Breast epithelium (tissue), 4 donors: ENCODE measurements at regions not wholly inside any gene's neighbourhood (a gene's known extent, or its start where the extent isn't known, plus 50 kb on each side); places are given as distances from the start of the nearest gene placed in this dataset.
A peak's percentile ranks its signal among the peaks of the same experiment; 100 is the strongest.

ENCODE experiments used
- DNase-seq, 2 donors: peaks; one replicate each; pipeline ENCODE4 v3.0.0-alpha.2; 2019; ENCODE audit warnings: low spot score in 2 of 2
- H3K27ac ChIP-seq, 2 donors: fragments of 200-600 bp; sonication (generic) in 1 of 2; one replicate each; pipeline ENCODE4 v1.5.1; 2016 to 2019; ENCODE audit warnings: mild to moderate bottlenecking in 1 of 2
- H3K27me3 ChIP-seq, 2 donors: fragments of 200-600 bp; sonication (generic) in 1 of 2; one replicate each; pipeline versions ENCODE4 v1.5.1 to v1.6.0; 2017 to 2019; ENCODE audit warnings: control low read depth in 1 of 2, mild to moderate bottlenecking in 1 of 2
- H3K36me3 ChIP-seq: fragments of 200-600 bp; one replicate; pipeline ENCODE4 v1.5.1; 2019
- H3K4me1 ChIP-seq, 2 donors: fragments of 200-600 bp; sonication (generic); one replicate each; pipeline ENCODE4 v1.5.1; 2016 to 2019; ENCODE audit warnings: control low read depth in 1 of 2
- H3K4me3 ChIP-seq, 3 donors: fragments of 200-600 bp; sonication (generic); 1 replicate in 2 of 3; 2 replicates in 1 of 3; pipeline ENCODE4 v1.5.1; 2016 to 2019; ENCODE audit warnings: mild to moderate bottlenecking in 3 of 3, moderate library complexity in 2 of 3
- H3K9me3 ChIP-seq, 2 donors: fragments of 200-600 bp; sonication (generic) in 1 of 2; one replicate each; pipeline ENCODE4 v1.5.1; 2016 to 2019; ENCODE audit warnings: control low read depth in 1 of 2
- POLR2A ChIP-seq: fragments of 450-650 bp; IDR thresholded peaks from one replicate; pipeline ENCODE4 v1.6.1; 2016; ENCODE audit warnings: antibody characterized with exemption, mild to moderate bottlenecking, moderate library complexity
- POLR2AphosphoS5 ChIP-seq, 3 donors: sonication (generic); formaldehyde crosslinking; IDR thresholded peaks; one replicate each; pipeline ENCODE4 v1.6.1; 2017; ENCODE audit warnings: antibody characterized with exemption in 3 of 3
- intact Hi-C: fragments of 100-400 bp; cut with DNase I; formaldehyde crosslinking; loops from one replicate; pipeline ENCODE4 v1.15.1; 2023; ENCODE audit warnings: low total_unique reads
- TF ChIP-seq, protein P1 (sequence below), 3 donors: fragments of 450-650 bp; IDR thresholded peaks; one replicate each; pipeline ENCODE4 v1.5.1; 2016 to 2017; ENCODE audit warnings: antibody characterized with exemption in 3 of 3, mild to moderate bottlenecking in 3 of 3, moderate library complexity in 3 of 3

- DNase-seq: no peak
- H3K9me3 ChIP-seq: peaks cover 10 to 23% of the 10 kb centered on the region in 2 donors
- no peaks in the 10 kb centered on the region for H3K27me3 ChIP-seq
- H3K4me3 ChIP-seq: no peak overlapping the region
- no peaks in the 10 kb centered on the region for H3K4me1 ChIP-seq
- no peaks in the 10 kb centered on the region for H3K36me3 ChIP-seq
- no peak overlapping the region for H3K27ac ChIP-seq
- no peak for TF ChIP-seq POLR2AphosphoS5 (IDR thresholded peaks at IDR 0.05)
- no peak for TF ChIP-seq POLR2A
- TF ChIP-seq, protein P1, sequence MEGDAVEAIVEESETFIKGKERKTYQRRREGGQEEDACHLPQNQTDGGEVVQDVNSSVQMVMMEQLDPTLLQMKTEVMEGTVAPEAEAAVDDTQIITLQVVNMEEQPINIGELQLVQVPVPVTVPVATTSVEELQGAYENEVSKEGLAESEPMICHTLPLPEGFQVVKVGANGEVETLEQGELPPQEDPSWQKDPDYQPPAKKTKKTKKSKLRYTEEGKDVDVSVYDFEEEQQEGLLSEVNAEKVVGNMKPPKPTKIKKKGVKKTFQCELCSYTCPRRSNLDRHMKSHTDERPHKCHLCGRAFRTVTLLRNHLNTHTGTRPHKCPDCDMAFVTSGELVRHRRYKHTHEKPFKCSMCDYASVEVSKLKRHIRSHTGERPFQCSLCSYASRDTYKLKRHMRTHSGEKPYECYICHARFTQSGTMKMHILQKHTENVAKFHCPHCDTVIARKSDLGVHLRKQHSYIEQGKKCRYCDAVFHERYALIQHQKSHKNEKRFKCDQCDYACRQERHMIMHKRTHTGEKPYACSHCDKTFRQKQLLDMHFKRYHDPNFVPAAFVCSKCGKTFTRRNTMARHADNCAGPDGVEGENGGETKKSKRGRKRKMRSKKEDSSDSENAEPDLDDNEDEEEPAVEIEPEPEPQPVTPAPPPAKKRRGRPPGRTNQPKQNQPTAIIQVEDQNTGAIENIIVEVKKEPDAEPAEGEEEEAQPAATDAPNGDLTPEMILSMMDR (IDR thresholded peaks at IDR 0.05): no peak
- intact Hi-C loops: no loop called here
Observed at GRCh38 chr4:126898815-126899214, 733.9 kb upstream of the INTU start.

- no peak for DNase-seq
- no peak for TF ChIP-seq POLR2AphosphoS5 (IDR thresholded peaks at IDR 0.05)
- no peak for TF ChIP-seq POLR2A
- TF ChIP-seq, protein P1 (IDR thresholded peaks at IDR 0.05): no peak
- Histone ChIP-seq H3K4me3 (no peak overlapping the region), H3K4me1 (no peaks in the 10 kb centered on the region), H3K27ac (no peak overlapping the region), H3K36me3 (no peaks in the 10 kb centered on the region), H3K9me3 (peaks cover 10 to 23% of the 10 kb centered on the region in 2 donors), H3K27me3 (no peaks in the 10 kb centered on the region)
- intact Hi-C loops: no loop called here
Observed at GRCh38 chr4:126899331-126899801, 733.4 kb upstream of the INTU start.

- H3K36me3 ChIP-seq: no peaks in the 10 kb centered on the region
- no peak for TF ChIP-seq POLR2AphosphoS5 (IDR thresholded peaks at IDR 0.05)
- TF ChIP-seq, protein P1 (IDR thresholded peaks at IDR 0.05): no peak
- TF ChIP-seq POLR2A: no peak
- H3K9me3 ChIP-seq: no peaks in the 10 kb centered on the region
- intact Hi-C loops: no loop called here
- H3K27ac ChIP-seq: no peak overlapping the region
- H3K4me3 ChIP-seq: no peak overlapping the region
- no peak for DNase-seq
- H3K4me1 ChIP-seq: no peaks in the 10 kb centered on the region
- no peaks in the 10 kb centered on the region for H3K27me3 ChIP-seq
Observed at GRCh38 chr4:126906466-126906865, 726.3 kb upstream of the INTU start.

DNA sequence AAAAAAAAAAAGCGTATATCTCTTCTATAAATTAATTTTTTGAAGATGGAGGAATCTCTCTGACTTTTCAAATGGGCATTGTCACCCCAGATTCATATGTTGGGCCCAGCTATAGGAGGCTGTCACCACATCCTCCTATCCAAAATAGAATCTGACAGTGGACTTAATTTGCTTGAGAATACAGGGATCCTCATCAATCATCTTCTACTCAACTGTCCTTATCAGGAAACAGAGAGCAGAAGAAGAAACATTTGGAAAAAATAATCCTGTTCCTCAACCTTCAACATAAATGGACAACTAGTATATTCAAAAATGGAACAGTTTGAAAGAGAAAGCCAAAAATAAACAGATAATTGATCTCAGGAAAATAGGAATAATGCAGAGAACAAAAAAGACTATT is 725.4 kb upstream of the INTU start:
- intact Hi-C loops: no loop called here
- no peaks in the 10 kb centered on the region for H3K4me1 ChIP-seq
- TF ChIP-seq, protein P1 (IDR thresholded peaks at IDR 0.05): no peak
- TF ChIP-seq POLR2AphosphoS5 (IDR thresholded peaks at IDR 0.05) (no peak), POLR2A (no peak)
- H3K27ac ChIP-seq: no peak overlapping the region
- H3K27me3 ChIP-seq: no peaks in the 10 kb centered on the region
- no peak for DNase-seq
- H3K9me3 ChIP-seq: no peaks in the 10 kb centered on the region
- no peaks in the 10 kb centered on the region for H3K36me3 ChIP-seq
- no peak overlapping the region for H3K4me3 ChIP-seq

DNA sequence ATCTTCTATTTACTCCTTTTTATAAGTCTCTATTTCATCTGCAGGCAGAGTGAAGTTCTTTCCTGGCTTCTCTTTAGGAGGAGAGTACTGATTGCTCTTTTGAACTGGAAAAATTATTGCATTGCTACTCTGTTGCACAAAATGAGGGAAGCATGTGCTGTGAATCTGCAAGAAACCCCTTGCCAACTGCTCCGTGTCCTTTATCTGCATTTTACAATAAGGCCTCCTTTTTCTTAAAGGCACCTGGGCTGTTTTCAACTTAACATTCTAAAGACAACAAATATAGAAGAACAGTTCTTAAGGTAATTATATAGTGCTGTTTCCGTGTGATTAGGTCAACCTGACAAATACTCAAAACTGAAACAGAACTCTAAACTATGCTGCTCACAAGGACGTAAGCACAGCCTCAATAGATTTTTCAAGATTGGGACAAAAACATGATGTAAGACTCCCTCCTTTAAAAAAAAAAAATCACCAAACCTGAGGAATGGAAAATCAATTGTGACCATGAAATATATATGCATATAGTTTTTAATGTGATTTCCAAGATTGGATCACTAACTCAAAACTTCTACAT is 716.6 kb upstream of the INTU start:
- Histone ChIP-seq H3K4me1 (no peaks in the 10 kb centered on the region), H3K4me3 (peak overlapping the region in 1 of 3 donors; percentile 27), H3K9me3 (no peaks in the 10 kb centered on the region), H3K27ac (no peak overlapping the region), H3K36me3 (no peaks in the 10 kb centered on the region), H3K27me3 (no peaks in the 10 kb centered on the region)
- no peak for DNase-seq
- TF ChIP-seq POLR2A (no peak), POLR2AphosphoS5 (IDR thresholded peaks at IDR 0.05) (no peak)
- TF ChIP-seq, protein P1 (IDR thresholded peaks at IDR 0.05): no peak
- intact Hi-C loops: no loop called here
